ENCODE measurements at regions not wholly inside any gene's neighbourhood (a gene's known extent, or its start where the extent isn't known, plus 50 kb on each side); places are given as distances from the start of the nearest gene placed in this dataset.

DNA sequence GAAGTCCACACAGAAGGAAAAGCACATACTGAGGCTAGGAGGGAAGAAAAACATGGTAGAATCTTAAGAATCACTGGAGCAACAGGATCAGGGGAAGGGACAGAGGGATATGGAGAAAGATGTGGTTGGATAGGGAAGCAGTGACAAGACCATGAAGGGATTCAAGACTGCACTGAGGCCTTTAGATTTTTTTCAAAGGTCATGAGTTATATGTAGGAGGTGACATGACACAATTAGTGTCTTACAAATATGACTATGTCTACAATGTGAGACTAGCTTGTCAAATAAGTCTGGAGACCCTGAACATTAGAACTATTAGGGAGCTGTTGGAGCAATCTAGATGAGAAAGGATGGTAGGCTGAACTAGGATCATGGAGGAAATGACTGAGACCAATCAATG, 1130.3 kb upstream of the ZEB2 start:
- DNase-seq (ENCODE audit: low read depth): no peak

DNA sequence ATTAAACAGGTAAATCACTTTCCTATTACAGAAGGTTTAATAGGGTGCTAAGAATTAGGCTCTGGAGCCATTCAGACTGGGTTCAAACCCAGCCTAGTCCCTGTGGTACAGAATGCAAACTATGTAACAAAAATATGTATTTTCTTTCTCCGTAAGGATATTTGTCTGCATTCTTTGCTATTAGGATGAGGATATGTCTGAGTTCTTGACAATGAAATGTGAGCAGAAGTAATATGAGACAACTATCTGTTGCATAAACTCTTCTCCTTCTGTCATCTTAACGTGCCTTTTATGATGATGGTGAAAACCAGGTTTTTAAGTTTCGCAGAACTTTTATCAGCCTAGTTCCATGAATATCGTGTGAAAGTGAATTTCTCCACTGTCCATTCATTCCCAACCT, 1129.1 kb upstream of the ZEB2 start:
- DNase-seq (ENCODE audit: low read depth): no peak

DNA sequence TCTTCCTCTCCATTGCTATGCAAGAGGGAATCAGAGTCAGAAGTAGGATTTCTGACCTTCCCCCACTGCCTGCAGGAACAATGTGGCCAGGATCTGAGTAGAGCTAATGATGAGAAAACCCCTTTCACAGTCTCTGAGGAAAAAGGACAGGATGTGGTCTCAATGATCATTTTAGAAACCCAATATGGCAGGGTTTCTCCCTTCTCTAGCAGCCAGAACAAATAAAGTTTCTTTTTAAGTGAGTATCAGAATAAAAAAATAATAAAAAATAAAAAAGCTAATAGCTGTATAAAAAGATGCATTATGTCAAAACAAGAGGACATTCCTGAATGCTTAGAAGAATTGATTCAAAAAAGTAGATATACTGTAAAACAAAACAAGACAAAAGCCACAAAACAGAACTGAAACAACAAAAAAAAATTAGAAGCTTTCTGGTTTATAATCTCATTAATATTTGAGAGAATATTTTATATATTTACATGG, 1124.9 kb upstream of the ZEB2 start:
- no peak for DNase-seq (ENCODE audit: low read depth)

DNA sequence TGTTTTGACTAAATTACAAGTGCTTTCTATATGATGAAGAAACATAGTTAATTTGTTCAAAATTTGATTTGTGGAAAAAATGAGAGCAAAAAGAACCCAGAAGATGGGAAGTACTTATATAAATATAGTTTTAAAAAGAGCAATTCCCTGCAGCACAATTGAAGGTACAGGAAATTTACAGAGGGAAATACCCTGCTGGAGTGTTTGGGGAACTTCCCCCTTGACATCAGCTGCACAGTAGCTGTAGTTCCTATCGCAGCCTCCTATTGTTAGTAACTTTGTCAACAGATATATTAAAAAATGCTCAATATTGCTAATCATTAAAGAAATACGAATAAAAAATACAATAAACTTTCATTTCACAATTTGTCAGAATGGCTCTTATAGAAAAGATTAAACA, 1118.8 kb upstream of the ZEB2 start:
- DNase-seq (ENCODE audit: low read depth): no peak

GRCh38 chr2:145635706-145636427, 1115.9 kb upstream of the ZEB2 start:
- DNase-seq (ENCODE audit: low read depth): no peak

GRCh38 chr2:145631561-145631960, 1111.6 kb upstream of the ZEB2 start:
- DNase-seq (ENCODE audit: low read depth): no peak

- no peak for DNase-seq (ENCODE audit: low read depth)
Measured at GRCh38 chr2:145626301-145626700, 1106.4 kb upstream of the ZEB2 start.

DNA sequence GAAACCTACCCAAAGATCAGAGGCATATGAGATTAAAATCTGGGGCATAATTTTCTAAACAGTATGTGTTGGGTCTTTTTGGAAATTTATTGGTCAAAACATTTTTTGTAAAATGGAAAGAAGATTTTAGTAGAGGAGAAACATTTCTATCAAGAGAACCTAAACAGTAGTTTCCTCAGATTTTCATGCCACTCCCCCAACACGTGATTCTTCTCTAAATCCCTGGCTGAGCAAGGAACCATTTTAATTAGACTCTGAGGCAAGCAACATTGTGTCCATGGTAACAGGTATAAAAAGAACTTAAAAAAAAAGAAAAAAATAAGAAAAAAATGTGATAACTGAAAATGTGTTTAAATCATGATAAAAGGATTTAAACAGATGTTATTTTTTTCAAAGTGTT, 1105.2 kb upstream of the ZEB2 start:
- no peak for DNase-seq (ENCODE audit: low read depth)

GRCh38 chr2:145623136-145623535, 1103.2 kb upstream of the ZEB2 start:
- DNase-seq (ENCODE audit: low read depth): peak; percentile 56

GRCh38 chr2:145622285-145622684, 1102.4 kb upstream of the ZEB2 start:
- DNase-seq (ENCODE audit: low read depth): no peak

DNA sequence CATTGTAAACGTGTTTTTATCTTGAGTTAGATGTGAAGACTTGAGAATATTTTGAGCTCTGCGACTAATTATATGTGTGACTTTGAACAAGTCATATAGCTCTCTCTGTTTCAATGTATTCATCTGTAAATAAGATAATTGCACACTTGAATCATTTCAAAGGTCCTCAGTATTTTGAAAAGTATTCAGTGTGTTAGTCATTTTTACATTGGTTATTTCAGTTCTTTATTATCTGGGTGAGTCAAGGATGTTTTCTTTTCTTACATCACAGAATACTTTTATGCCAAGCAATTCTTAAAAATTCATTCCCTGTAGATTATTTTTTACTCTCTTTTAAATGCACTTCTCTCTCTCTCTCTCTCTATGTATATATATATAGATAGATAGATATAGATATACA, 1098.0 kb upstream of the ZEB2 start:
- DNase-seq (ENCODE audit: low read depth): peak; percentile 52

DNA sequence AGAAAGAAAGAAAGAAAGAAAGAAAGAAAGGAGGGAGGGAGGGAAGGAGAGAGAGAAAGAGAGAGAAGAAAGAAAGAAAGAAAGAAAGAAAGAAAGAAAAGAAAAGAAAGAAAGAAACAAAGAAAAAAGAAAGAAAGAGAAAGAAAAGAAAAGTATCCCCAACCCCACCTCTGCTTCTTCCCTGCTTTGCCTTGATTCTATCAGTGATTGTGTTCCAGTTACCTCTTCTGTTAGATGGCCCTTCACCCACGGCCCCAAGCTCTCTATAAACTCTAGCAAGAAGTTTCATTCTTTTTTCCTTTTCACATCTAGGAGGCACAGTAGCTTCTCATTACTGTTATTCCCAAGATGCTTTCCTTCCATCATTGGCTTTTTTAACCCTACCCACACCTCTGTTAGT, 1097.5 kb upstream of the ZEB2 start:
- no peak for DNase-seq (ENCODE audit: low read depth)

GRCh38 chr2:145615626-145616025, 1095.7 kb upstream of the ZEB2 start:
- DNase-seq (ENCODE audit: low read depth): no peak

DNA sequence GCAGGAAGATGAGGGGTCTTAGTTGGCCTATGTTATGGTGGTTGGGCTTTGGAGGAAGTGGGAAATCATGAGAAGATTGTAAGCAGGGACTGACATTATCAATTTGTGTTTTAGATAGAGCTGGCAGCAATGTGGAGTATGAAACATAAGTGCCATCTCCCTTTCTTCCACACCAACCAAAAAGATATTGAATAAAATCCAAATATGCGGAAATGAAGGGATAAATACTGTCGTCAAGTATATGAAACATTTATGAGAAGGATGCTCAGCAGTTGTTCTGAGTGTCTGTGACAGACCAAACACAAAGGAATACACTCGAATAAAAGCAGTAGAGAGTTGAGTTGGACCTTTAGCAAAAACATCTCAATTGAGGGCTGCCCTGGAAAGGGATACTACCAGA, 1090.0 kb upstream of the ZEB2 start:
- DNase-seq (ENCODE audit: low read depth): no peak

- no peak for DNase-seq (ENCODE audit: low read depth)
Measured at GRCh38 chr2:145601361-145601925, 1081.5 kb upstream of the ZEB2 start.

DNA sequence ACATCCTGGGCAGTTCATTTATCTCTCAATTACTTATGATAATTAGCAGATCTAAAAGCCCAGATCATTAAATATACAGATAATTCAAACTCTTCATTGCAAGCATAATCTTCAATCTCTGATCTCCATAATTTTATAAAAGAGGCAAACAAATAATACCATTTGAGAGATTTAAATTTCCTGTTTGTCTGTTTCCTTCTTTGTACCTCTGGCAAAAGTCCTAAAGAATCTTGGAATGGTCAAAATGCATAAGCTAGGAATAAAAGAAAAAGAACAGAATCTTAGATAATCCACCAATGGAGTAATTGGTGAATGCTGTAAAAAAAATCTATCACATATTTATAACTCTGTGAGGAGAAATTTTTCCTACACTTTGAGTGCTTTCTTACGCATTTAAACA, 1080.9 kb upstream of the ZEB2 start:
- no peak for DNase-seq (ENCODE audit: low read depth)

- DNase-seq (ENCODE audit: low read depth): no peak
Measured at GRCh38 chr2:145599756-145600155, 1079.8 kb upstream of the ZEB2 start.

GRCh38 chr2:145598434-145598833, 1078.5 kb upstream of the ZEB2 start:
- DNase-seq (ENCODE audit: low read depth): peak; percentile 37

DNA sequence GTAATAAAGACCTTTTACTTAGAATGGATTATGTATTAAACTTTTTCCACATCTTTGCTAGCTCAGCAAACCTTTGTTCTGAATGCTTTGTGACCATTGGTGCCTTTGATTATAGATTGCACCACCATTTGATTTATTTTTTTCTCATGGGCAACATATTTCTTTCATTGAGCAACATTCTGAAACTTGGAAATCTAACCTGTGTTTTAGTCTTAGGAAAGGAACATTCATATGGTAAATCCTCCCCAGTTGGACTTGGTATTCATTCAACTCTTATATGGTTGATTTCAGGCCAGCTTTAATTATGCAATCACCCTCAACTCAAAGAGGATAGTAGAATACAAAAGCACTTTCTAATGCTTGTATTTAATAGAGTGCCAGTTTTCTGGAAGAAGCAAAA, 1077.9 kb upstream of the ZEB2 start:
- no peak for DNase-seq (ENCODE audit: low read depth)

GRCh38 chr2:145597006-145597405, 1077.1 kb upstream of the ZEB2 start:
- no peak for DNase-seq (ENCODE audit: low read depth)

- no peak for DNase-seq (ENCODE audit: low read depth)
Measured at GRCh38 chr2:145596416-145596815, 1076.5 kb upstream of the ZEB2 start.

- no peak for DNase-seq (ENCODE audit: low read depth)
Measured at GRCh38 chr2:145595296-145595695, 1075.4 kb upstream of the ZEB2 start.

- peak; percentile 87 for DNase-seq (ENCODE audit: low read depth)
Measured at GRCh38 chr2:145593991-145594614, 1074.2 kb upstream of the ZEB2 start.

DNA sequence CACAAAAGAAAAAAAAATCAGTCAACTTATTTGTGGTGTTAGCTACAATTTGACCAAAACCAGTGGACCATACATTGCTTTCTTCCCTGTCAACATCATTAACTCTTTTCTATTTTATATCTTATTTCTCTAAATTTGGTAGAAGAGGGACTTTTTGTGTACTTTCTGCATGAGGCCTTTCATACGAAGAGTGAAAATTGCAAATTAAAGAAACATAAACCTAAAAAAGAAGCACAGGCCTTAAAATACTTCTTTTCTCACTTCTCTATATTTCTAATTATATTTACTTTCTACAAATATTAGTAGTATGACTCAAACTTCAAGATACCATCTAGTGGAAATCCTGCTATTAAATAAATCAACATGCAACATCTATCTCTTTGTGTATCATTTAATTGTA, 1073.4 kb upstream of the ZEB2 start:
- DNase-seq (ENCODE audit: low read depth): no peak
